ENCODE measurements at regions not wholly inside any gene's neighbourhood (a gene's known extent, or its start where the extent isn't known, plus 50 kb on each side); places are given as distances from the start of the nearest gene placed in this dataset.

- TF ChIP-seq CTCF (conservative IDR thresholded peaks at IDR 0.05) (no peak), ZFX (IDR thresholded peaks at IDR 0.05) (no peak)
These were observed 83.4 kb upstream of the NTF3 start for GRCh38 chr12:5348491-5348890.

Data from C4-2B (cell line).